ENCODE measurements at regions not wholly inside any gene's neighbourhood (a gene's known extent, or its start where the extent isn't known, plus 50 kb on each side); places are given as distances from the start of the nearest gene placed in this dataset.

- FAIRE-seq (no peak), DNase-seq (ENCODE audit: insufficient read length, low spot score) (no peak)
- no peak for TF ChIP-seq CTCF (IDR thresholded peaks at IDR 0.05; ENCODE audit: insufficient read depth, missing control alignments)
Observed at GRCh38 chr1:38336301-38336923, 289.8 kb upstream of the POU3F1 start.

GRCh38 chr1:38334930-38335592 lies 288.5 kb upstream of the POU3F1 start:
- TF ChIP-seq CTCF (IDR thresholded peaks at IDR 0.05; ENCODE audit: insufficient read depth, missing control alignments) = no peak
- FAIRE-seq (no peak), DNase-seq (ENCODE audit: insufficient read length, low spot score) (no peak)

GRCh38 chr1:38332649-38333310 lies 286.2 kb upstream of the POU3F1 start:
- no peak for TF ChIP-seq CTCF (IDR thresholded peaks at IDR 0.05; ENCODE audit: insufficient read depth, missing control alignments)
- DNase-seq (ENCODE audit: insufficient read length, low spot score) (no peak), FAIRE-seq (no peak)

GRCh38 chr1:38331496-38332210 lies 285.1 kb upstream of the POU3F1 start:
- no peak for TF ChIP-seq CTCF (IDR thresholded peaks at IDR 0.05; ENCODE audit: insufficient read depth, missing control alignments)
- DNase-seq (ENCODE audit: insufficient read length, low spot score) (no peak), FAIRE-seq (no peak)

GRCh38 chr1:38330799-38331198 lies 284.2 kb upstream of the POU3F1 start:
- no peak for FAIRE-seq
- no peak for TF ChIP-seq CTCF (IDR thresholded peaks at IDR 0.05; ENCODE audit: insufficient read depth, missing control alignments)

GRCh38 chr1:38329644-38330043 lies 283.1 kb upstream of the POU3F1 start:
- TF ChIP-seq CTCF (IDR thresholded peaks at IDR 0.05; ENCODE audit: insufficient read depth, missing control alignments) = no peak
- FAIRE-seq (no peak), DNase-seq (ENCODE audit: insufficient read length, low spot score) (no peak)

More at GRCh38 chr1:38330799-38331198, 284.2 kb upstream of the POU3F1 start:
- DNase-seq (ENCODE audit: insufficient read length, low spot score) = no peak

Data from D721Med (cell line).